Panc1 (cell line): ENCODE measurements at regions not wholly inside any gene's neighbourhood (a gene's known extent, or its start where the extent isn't known, plus 50 kb on each side); places are given as distances from the start of the nearest gene placed in this dataset.

Experiments
- ATAC-seq: fragments of 200-7000 bp; cut with Tn5 transposase; 2 replicates; pipeline ENCODE4 v1.9.1; 2020; ENCODE audit warnings: mild to moderate bottlenecking, moderate library complexity
- BruUV-seq: library from RNA; stranded (reverse); fragments of 400-500 nt; replicated peaks from 2 replicates; lab custom pipeline; 2021; lab: Mats Ljungman, UMichigan
- CTCF ChIA-PET: fragments of 300-600 bp; sonication (Branson Sonifier 250); formaldehyde crosslinking; loops from one replicate; lab custom pipeline; 2022; ENCODE audit warnings: antibody characterized with exemption; lab: Charles Lee
- POLR2A ChIA-PET: fragments of 300-600 bp; sonication (Branson Sonifier 250); formaldehyde crosslinking; loops from one replicate; lab custom pipeline; 2022; ENCODE audit warnings: antibody characterized with exemption; lab: Charles Lee
- DNase-seq: peaks from one replicate; pipeline ENCODE4 v3.0.0-alpha.2; 2010; ENCODE audit warnings: low read depth, low spot score
- H3K27ac ChIP-seq: 2 replicates; pipeline ENCODE4 v1.5.1; 2011; ENCODE audit warnings: mild to moderate bottlenecking, low read length, inconsistent platforms
- H3K27me3 ChIP-seq: fragments of 200-500 bp; sonication (Bioruptor generic); 2 replicates; pipeline ENCODE4 v1.6.0; 2014; ENCODE audit warnings: low read length, inconsistent platforms; ENCODE audit not compliant: control insufficient read depth, insufficient read depth
- H3K36me3 ChIP-seq: fragments of 200-500 bp; sonication (Bioruptor generic); 2 replicates; pipeline ENCODE4 v1.5.1; 2014; ENCODE audit warnings: inconsistent platforms, mild to moderate bottlenecking, low read length, moderate library complexity; ENCODE audit not compliant: control insufficient read depth, insufficient read depth
- H3K4me1 ChIP-seq: 2 replicates; pipeline ENCODE4 v1.5.1; 2011; ENCODE audit warnings: inconsistent platforms, mild to moderate bottlenecking, low read length, moderate library complexity; ENCODE audit not compliant: control insufficient read depth, insufficient read depth
- H3K4me3 ChIP-seq, 2 experiments: 2 replicates each; pipeline ENCODE4 v1.5.1; 2011 to 2012; ENCODE audit warnings: low read depth in 2 of 2, low read length in 2 of 2, mild to moderate bottlenecking in 2 of 2, inconsistent platforms in 1 of 2, moderate library complexity in 1 of 2
- H3K9me3 ChIP-seq: fragments of 200-500 bp; sonication (Bioruptor generic); 2 replicates; pipeline ENCODE4 v1.5.1; 2014; ENCODE audit warnings: low read depth, mild to moderate bottlenecking, inconsistent platforms, low read length, moderate library complexity; ENCODE audit not compliant: control insufficient read depth, insufficient read depth
- CTCF ChIP-seq: fragments of 450-650 bp; IDR thresholded peaks from 2 replicates; pipeline ENCODE4 v1.5.1; 2017; ENCODE audit warnings: mild to moderate bottlenecking
- POLR2AphosphoS5 ChIP-seq: IDR thresholded peaks from 2 replicates; pipeline ENCODE4 v1.6.1; 2012; ENCODE audit warnings: mild to moderate bottlenecking, low read depth, low read length, moderate library complexity
- REST ChIP-seq, 2 experiments: IDR thresholded peaks; 2 replicates each; pipeline ENCODE4 v1.6.1; 2011 to 2012; ENCODE audit warnings: low read depth in 2 of 2, control low read depth in 1 of 2, low read length in 1 of 2, mild to moderate bottlenecking in 1 of 2, moderate library complexity in 1 of 2; ENCODE audit not compliant: insufficient read depth in 1 of 2
- SIN3A ChIP-seq: IDR thresholded peaks from 2 replicates; pipeline ENCODE4 v1.6.1; 2012; ENCODE audit warnings: low read depth, mild to moderate bottlenecking, low read length, moderate library complexity, borderline replicate concordance; ENCODE audit not compliant: insufficient read depth
- TCF7L2 ChIP-seq: IDR thresholded peaks from 2 replicates; pipeline ENCODE4 v1.6.1; 2011; ENCODE audit warnings: mild to moderate bottlenecking, low read depth, low read length, inconsistent platforms
- in situ Hi-C: cut with HindIII; loops from 2 replicates; pipeline ENCODE4 v1.10.0; 2016; ENCODE audit warnings: low sequenced_read_pairs, low pct_unique_long_range_greater_than_20kb
- intact Hi-C: fragments of 100-400 bp; cut with micrococcal nuclease; formaldehyde crosslinking; loops from one replicate; pipeline ENCODE4 v1.10.0; 2022; ENCODE audit not compliant: unreplicated experiment

- no peaks in the 10 kb centered on the region for H3K9me3 ChIP-seq
- ChIA-PET CTCF (no interaction called here), POLR2A (no interaction called here)
- in situ Hi-C loops (no loop called here), intact Hi-C loops (no loop called here)
- H3K36me3 ChIP-seq: no peaks in the 10 kb centered on the region
- ATAC-seq: no peak
- H3K4me1 ChIP-seq: no peaks in the 10 kb centered on the region
- BruUV-seq: no TSS peak
- H3K4me3 ChIP-seq: no peak overlapping the region
- H3K27ac ChIP-seq: no peak overlapping the region
- H3K27me3 ChIP-seq: no peaks in the 10 kb centered on the region
- no peak for TF ChIP-seq POLR2AphosphoS5
- TF ChIP-seq TCF7L2: no peak
- TF ChIP-seq CTCF: no peak
- no peak for TF ChIP-seq REST (IDR thresholded peaks at IDR 0.05; ENCODE audit: insufficient read depth in 1 of 2, low read depth in 2 of 2, low read length in 1 of 2)
- no peak for TF ChIP-seq SIN3A
- DNase-seq: no peak
These were observed 611.2 kb upstream of the GRM7 start for GRCh38 chr3:6249679-6250078.

GRCh38 chr3:6250167-6250566 lies 610.7 kb upstream of the GRM7 start:
- ATAC-seq (no peak), DNase-seq (no peak)
- Histone ChIP-seq H3K27ac (no peak overlapping the region), H3K4me1 (no peaks in the 10 kb centered on the region), H3K4me3 (no peak overlapping the region), H3K9me3 (no peaks in the 10 kb centered on the region), H3K27me3 (no peaks in the 10 kb centered on the region), H3K36me3 (no peaks in the 10 kb centered on the region)
- TF ChIP-seq POLR2AphosphoS5 (no peak), CTCF (no peak), TCF7L2 (no peak), REST (IDR thresholded peaks at IDR 0.05; ENCODE audit: insufficient read depth in 1 of 2, low read depth in 2 of 2, low read length in 1 of 2) (no peak), SIN3A (no peak)
- in situ Hi-C loops (no loop called here), intact Hi-C loops (no loop called here)
- no TSS peak for BruUV-seq
- POLR2A ChIA-PET: no interaction called here
- CTCF ChIA-PET: no interaction called here
